HCT116 (cell line): ENCODE measurements at regions not wholly inside any gene's neighbourhood (a gene's known extent, or its start where the extent isn't known, plus 50 kb on each side); places are given as distances from the start of the nearest gene placed in this dataset.

ENCODE experiments used
- CTCF ChIP-seq, 3 experiments: fragments of 200-600 bp in 1 of 3; sonication (generic) in 1 of 3; IDR thresholded peaks in 2 of 3; conservative IDR thresholded peaks in 1 of 3; 2 replicates each; pipeline ENCODE4 v1.5.1; 2012 to 2017; ENCODE audit warnings: low read depth in 2 of 3, low read length in 2 of 3, antibody characterized with exemption in 1 of 3, borderline replicate concordance in 1 of 3, control low read depth in 1 of 3, mild to moderate bottlenecking in 1 of 3, mixed read lengths in 1 of 3, mixed run types in 1 of 3, moderate library complexity in 1 of 3; ENCODE audit not compliant: insufficient read depth in 1 of 3
- MAX ChIP-seq: IDR thresholded peaks from 2 replicates; pipeline ENCODE4 v1.6.1; 2012
- YY1 ChIP-seq: IDR thresholded peaks from 2 replicates; pipeline ENCODE4 v1.6.1; 2011; ENCODE audit warnings: low read length, low read depth, moderate library complexity, mild to moderate bottlenecking; ENCODE audit not compliant: insufficient replicate concordance; ENCODE audit errors: extremely low read depth

- TF ChIP-seq CTCF (IDR thresholded peaks at IDR 0.05 in 2 of 3, conservative IDR thresholded peaks at IDR 0.05 in 1 of 3; ENCODE audit: borderline replicate concordance in 1 of 3, insufficient read depth in 1 of 3, low read depth in 2 of 3, low read length in 2 of 3) (no peak), YY1 (no peak), MAX (no peak)
Measured at GRCh38 chr4:18767921-18768320, 746.4 kb upstream of the LCORL start.
